ENCODE measurements at regions not wholly inside any gene's neighbourhood (a gene's known extent, or its start where the extent isn't known, plus 50 kb on each side); places are given as distances from the start of the nearest gene placed in this dataset.

DNA sequence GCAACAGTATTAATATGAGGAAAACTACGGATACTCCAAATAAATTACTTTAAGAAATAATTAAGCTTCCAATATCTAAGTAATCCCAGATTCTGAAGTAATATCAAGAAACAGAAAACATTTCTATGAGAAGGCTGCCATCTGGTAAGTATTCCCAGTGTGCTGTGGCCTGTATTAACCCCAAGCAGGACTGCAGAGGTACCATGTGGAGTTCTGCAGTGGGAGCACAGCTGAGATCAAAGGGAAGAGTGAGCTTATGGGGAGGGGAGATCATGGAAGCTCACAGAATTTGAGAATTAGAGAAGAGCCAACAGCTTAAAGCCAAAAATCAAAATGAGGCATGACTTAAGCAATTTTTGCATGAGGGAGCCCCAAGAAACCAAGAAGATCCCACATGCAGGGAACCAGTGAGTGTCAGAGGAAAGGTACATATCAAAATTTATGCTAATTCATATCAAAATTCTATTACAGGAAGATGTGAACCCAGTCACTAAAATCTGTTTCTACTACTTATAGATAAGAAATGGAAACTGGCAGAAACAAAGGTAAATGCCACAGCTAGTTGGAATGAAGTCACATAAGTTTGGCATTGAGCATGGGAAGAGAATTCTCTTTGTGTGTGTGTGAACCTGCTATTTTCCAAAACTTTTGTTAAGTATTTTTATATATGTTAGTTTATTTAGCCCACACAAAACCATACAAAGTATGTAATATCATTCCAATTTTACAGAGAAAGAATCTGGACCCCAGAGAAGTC is 62.6 kb upstream of the KITLG start:
- H3K36me3 ChIP-seq (ENCODE audit: insufficient read depth, low read length): no peaks in the 10 kb centered on the region
- TF ChIP-seq RAD21 (conservative IDR thresholded peaks at IDR 0.05) (no peak), CTCF (IDR thresholded peaks at IDR 0.05; ENCODE audit: poor library complexity, severe bottlenecking) (no peak), EZH2 (IDR thresholded peaks at IDR 0.05; ENCODE audit: borderline replicate concordance, insufficient read depth, low read length, poor library complexity, severe bottlenecking) (no peak), SMC3 (conservative IDR thresholded peaks at IDR 0.05; ENCODE audit: poor library complexity) (no peak), TAF1 (IDR thresholded peaks at IDR 0.05; ENCODE audit: low read depth) (no peak), POLR2AphosphoS5 (IDR thresholded peaks at IDR 0.05) (no peak), EP300 (conservative IDR thresholded peaks at IDR 0.05; ENCODE audit: poor library complexity, severe bottlenecking) (no peak), MXI1 (conservative IDR thresholded peaks at IDR 0.05; ENCODE audit: poor library complexity, severe bottlenecking) (no peak)
- TF ChIP-seq, protein P1, sequence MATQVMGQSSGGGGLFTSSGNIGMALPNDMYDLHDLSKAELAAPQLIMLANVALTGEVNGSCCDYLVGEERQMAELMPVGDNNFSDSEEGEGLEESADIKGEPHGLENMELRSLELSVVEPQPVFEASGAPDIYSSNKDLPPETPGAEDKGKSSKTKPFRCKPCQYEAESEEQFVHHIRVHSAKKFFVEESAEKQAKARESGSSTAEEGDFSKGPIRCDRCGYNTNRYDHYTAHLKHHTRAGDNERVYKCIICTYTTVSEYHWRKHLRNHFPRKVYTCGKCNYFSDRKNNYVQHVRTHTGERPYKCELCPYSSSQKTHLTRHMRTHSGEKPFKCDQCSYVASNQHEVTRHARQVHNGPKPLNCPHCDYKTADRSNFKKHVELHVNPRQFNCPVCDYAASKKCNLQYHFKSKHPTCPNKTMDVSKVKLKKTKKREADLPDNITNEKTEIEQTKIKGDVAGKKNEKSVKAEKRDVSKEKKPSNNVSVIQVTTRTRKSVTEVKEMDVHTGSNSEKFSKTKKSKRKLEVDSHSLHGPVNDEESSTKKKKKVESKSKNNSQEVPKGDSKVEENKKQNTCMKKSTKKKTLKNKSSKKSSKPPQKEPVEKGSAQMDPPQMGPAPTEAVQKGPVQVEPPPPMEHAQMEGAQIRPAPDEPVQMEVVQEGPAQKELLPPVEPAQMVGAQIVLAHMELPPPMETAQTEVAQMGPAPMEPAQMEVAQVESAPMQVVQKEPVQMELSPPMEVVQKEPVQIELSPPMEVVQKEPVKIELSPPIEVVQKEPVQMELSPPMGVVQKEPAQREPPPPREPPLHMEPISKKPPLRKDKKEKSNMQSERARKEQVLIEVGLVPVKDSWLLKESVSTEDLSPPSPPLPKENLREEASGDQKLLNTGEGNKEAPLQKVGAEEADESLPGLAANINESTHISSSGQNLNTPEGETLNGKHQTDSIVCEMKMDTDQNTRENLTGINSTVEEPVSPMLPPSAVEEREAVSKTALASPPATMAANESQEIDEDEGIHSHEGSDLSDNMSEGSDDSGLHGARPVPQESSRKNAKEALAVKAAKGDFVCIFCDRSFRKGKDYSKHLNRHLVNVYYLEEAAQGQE (IDR thresholded peaks at IDR 0.05; ENCODE audit: borderline replicate concordance): no peak
- no peaks in the 10 kb centered on the region for H3F3A ChIP-seq (ENCODE audit: insufficient read depth, low read length, poor library complexity, severe bottlenecking)
- H3K4me3 ChIP-seq (ENCODE audit: low read length): no peak overlapping the region
- no peaks in the 10 kb centered on the region for H3K27me3 ChIP-seq (ENCODE audit: insufficient read depth, low read depth, low read length)
- no peaks in the 10 kb centered on the region for H3K9me3 ChIP-seq (ENCODE audit: low read length)
- H3K4me2 ChIP-seq (ENCODE audit: low read length): no peak overlapping the region
- no peak overlapping the region for H3K27ac ChIP-seq (ENCODE audit: low read length)
- no peak overlapping the region for H3K9ac ChIP-seq (ENCODE audit: low read length)
- no peaks in the 10 kb centered on the region for H3K79me2 ChIP-seq (replicated peaks; ENCODE audit: insufficient read depth, low read length)
- no peaks in the 10 kb centered on the region for H3K9me2 ChIP-seq (ENCODE audit: insufficient read depth, low read length)
- H4K20me1 ChIP-seq (ENCODE audit: insufficient read depth): no peaks in the 10 kb centered on the region
- H2AFZ ChIP-seq (ENCODE audit: low read depth, low read length): no peak overlapping the region

GRCh38 chr12:88638966-88639760 is 58.9 kb upstream of the KITLG start:
- no peak overlapping the region for H2AFZ ChIP-seq (ENCODE audit: low read depth, low read length)
- no peaks in the 10 kb centered on the region for H3K36me3 ChIP-seq (ENCODE audit: insufficient read depth, low read length)
- H3K9me2 ChIP-seq (ENCODE audit: insufficient read depth, low read length): no peaks in the 10 kb centered on the region
- H3K4me3 ChIP-seq (ENCODE audit: low read length): no peak overlapping the region
- no peak overlapping the region for H3K27ac ChIP-seq (ENCODE audit: low read length)
- TF ChIP-seq POLR2AphosphoS5 (IDR thresholded peaks at IDR 0.05): no peak
- no peak for TF ChIP-seq TAF1 (IDR thresholded peaks at IDR 0.05; ENCODE audit: low read depth)
- TF ChIP-seq, protein P1 (IDR thresholded peaks at IDR 0.05; ENCODE audit: borderline replicate concordance): no peak
- TF ChIP-seq EZH2 (IDR thresholded peaks at IDR 0.05; ENCODE audit: borderline replicate concordance, insufficient read depth, low read length, poor library complexity, severe bottlenecking): no peak
- no peak for TF ChIP-seq EP300 (conservative IDR thresholded peaks at IDR 0.05; ENCODE audit: poor library complexity, severe bottlenecking)
- TF ChIP-seq SMC3 (conservative IDR thresholded peaks at IDR 0.05; ENCODE audit: poor library complexity): no peak
- TF ChIP-seq CTCF (IDR thresholded peaks at IDR 0.05; ENCODE audit: poor library complexity, severe bottlenecking): no peak
- no peak for TF ChIP-seq RAD21 (conservative IDR thresholded peaks at IDR 0.05)
- H4K20me1 ChIP-seq (ENCODE audit: insufficient read depth): no peaks in the 10 kb centered on the region
- no peak overlapping the region for H3K9ac ChIP-seq (ENCODE audit: low read length)
- no peaks in the 10 kb centered on the region for H3K27me3 ChIP-seq (ENCODE audit: insufficient read depth, low read depth, low read length)
- H3K9me3 ChIP-seq (ENCODE audit: low read length): no peaks in the 10 kb centered on the region
- no peaks in the 10 kb centered on the region for H3K79me2 ChIP-seq (replicated peaks; ENCODE audit: insufficient read depth, low read length)
- H3F3A ChIP-seq (ENCODE audit: insufficient read depth, low read length, poor library complexity, severe bottlenecking): no peaks in the 10 kb centered on the region
- no peak overlapping the region for H3K4me2 ChIP-seq (ENCODE audit: low read length)
